Astrocyte (in vitro differentiated cells and primary cell): ENCODE measurements at regions not wholly inside any gene's neighbourhood (a gene's known extent, or its start where the extent isn't known, plus 50 kb on each side); places are given as distances from the start of the nearest gene placed in this dataset.

Experiments
- DNase-seq: peaks from one replicate; pipeline ENCODE4 v3.0.0-alpha.2; 2010; ENCODE audit warnings: low read depth
- FAIRE-seq: peaks from 2 replicates; lab custom pipeline; 2011; peaks lifted over from hg19 to GRCh38; lab: Jason Lieb, UNC
- H2AFZ ChIP-seq: 2 replicates; pipeline ENCODE4 v1.6.0; 2012; ENCODE audit warnings: low read depth, low read length, inconsistent platforms
- H3K27ac ChIP-seq: 2 replicates; pipeline ENCODE4 v1.5.1; 2011; ENCODE audit warnings: low read depth, low read length, inconsistent platforms
- H3K27me3 ChIP-seq: 2 replicates; pipeline ENCODE4 v1.6.0; 2011; ENCODE audit warnings: low read length, inconsistent platforms; ENCODE audit not compliant: insufficient read depth
- H3K36me3 ChIP-seq: 2 replicates; pipeline ENCODE4 v1.5.1; 2011; ENCODE audit warnings: low read length, inconsistent platforms; ENCODE audit not compliant: insufficient read depth
- H3K4me1 ChIP-seq: 2 replicates; pipeline ENCODE4 v1.5.1; 2011; ENCODE audit warnings: low read length, inconsistent platforms; ENCODE audit not compliant: insufficient read depth
- H3K4me2 ChIP-seq: 2 replicates; pipeline ENCODE4 v1.6.0; 2012; ENCODE audit warnings: low read length, inconsistent platforms
- H3K4me3 ChIP-seq: 2 replicates; pipeline ENCODE4 v1.5.1; 2011; ENCODE audit warnings: low read depth, mild to moderate bottlenecking, low read length, inconsistent platforms; ENCODE audit not compliant: insufficient read depth
- H3K79me2 ChIP-seq: 2 replicates; pipeline ENCODE4 v1.6.0; 2012; ENCODE audit warnings: mild to moderate bottlenecking, low read length, inconsistent platforms; ENCODE audit not compliant: insufficient read depth
- H3K9ac ChIP-seq: 2 replicates; pipeline ENCODE4 v1.6.0; 2012; ENCODE audit warnings: mild to moderate bottlenecking, low read length, inconsistent platforms
- H3K9me3 ChIP-seq: 2 replicates; pipeline ENCODE4 v1.5.1; 2012; ENCODE audit warnings: low read depth, mild to moderate bottlenecking, low read length, inconsistent platforms; ENCODE audit not compliant: insufficient read depth
- H4K20me1 ChIP-seq: 2 replicates; pipeline ENCODE4 v1.6.0; 2012; ENCODE audit warnings: low read length, inconsistent platforms; ENCODE audit not compliant: insufficient read depth
- H3K27ac Mint-ChIP-seq: one replicate; pipeline ENCODE4 v1.8.0; 2021; ENCODE audit warnings: mild to moderate bottlenecking, mixed read lengths; ENCODE audit not compliant: unreplicated experiment
- H3K27me3 Mint-ChIP-seq: one replicate; pipeline ENCODE4 v1.8.0; 2021; ENCODE audit warnings: low read depth, mixed read lengths; ENCODE audit not compliant: unreplicated experiment
- H3K36me3 Mint-ChIP-seq: one replicate; pipeline ENCODE4 v1.8.0; 2021; ENCODE audit warnings: low read depth, mixed read lengths; ENCODE audit not compliant: unreplicated experiment
- H3K4me1 Mint-ChIP-seq: one replicate; pipeline ENCODE4 v1.8.0; 2021; ENCODE audit warnings: low read depth, mixed read lengths; ENCODE audit not compliant: unreplicated experiment
- H3K4me3 Mint-ChIP-seq: one replicate; pipeline ENCODE4 v1.8.0; 2021; ENCODE audit warnings: mild to moderate bottlenecking, moderate library complexity, mixed read lengths; ENCODE audit not compliant: unreplicated experiment
- H3K9me3 Mint-ChIP-seq: one replicate; pipeline ENCODE4 v1.8.0; 2021; ENCODE audit warnings: mild to moderate bottlenecking, mixed read lengths; ENCODE audit not compliant: unreplicated experiment
- CTCF ChIP-seq: IDR thresholded peaks from 2 replicates; pipeline ENCODE4 v1.5.1; 2011; ENCODE audit warnings: low read depth, mild to moderate bottlenecking, inconsistent platforms, low read length, moderate library complexity; ENCODE audit not compliant: insufficient read depth
- EZH2 ChIP-seq: IDR thresholded peaks from 2 replicates; pipeline ENCODE4 v1.6.1; 2012; ENCODE audit warnings: mild to moderate bottlenecking, low read length, inconsistent platforms; ENCODE audit not compliant: insufficient read depth

GRCh38 chr20:6855104-6855503, 87.6 kb downstream of the BMP2 start:
- Mint-ChIP-seq H3K27me3 (no peaks in the 10 kb centered on the region), H3K27ac (no peak overlapping the region), H3K4me3 (no peak overlapping the region), H3K4me1 (no peaks in the 10 kb centered on the region), H3K36me3 (no peaks in the 10 kb centered on the region), H3K9me3 (no peaks in the 10 kb centered on the region)
- FAIRE-seq, result no peak
- H2AFZ ChIP-seq, result no peak overlapping the region
- no peak overlapping the region for H3K27ac ChIP-seq
- no peaks in the 10 kb centered on the region for H3K36me3 ChIP-seq
- H3K4me1 ChIP-seq, result no peaks in the 10 kb centered on the region
- no peaks in the 10 kb centered on the region for H4K20me1 ChIP-seq
- TF ChIP-seq EZH2, result no peak
- no peak for TF ChIP-seq CTCF
- H3K27me3 ChIP-seq, result no peaks in the 10 kb centered on the region
- no peak overlapping the region for H3K4me2 ChIP-seq
- H3K4me3 ChIP-seq, result no peak overlapping the region
- H3K79me2 ChIP-seq, result no peaks in the 10 kb centered on the region
- no peak for DNase-seq
- H3K9ac ChIP-seq, result no peak overlapping the region
- H3K9me3 ChIP-seq, result no peaks in the 10 kb centered on the region

GRCh38 chr20:6855796-6856195, 88.3 kb downstream of the BMP2 start:
- no peak overlapping the region for H3K4me2 ChIP-seq
- H3K27me3 Mint-ChIP-seq, result no peaks in the 10 kb centered on the region
- no peaks in the 10 kb centered on the region for H3K36me3 ChIP-seq
- no peaks in the 10 kb centered on the region for H3K9me3 Mint-ChIP-seq
- no peak overlapping the region for H3K4me3 ChIP-seq
- H3K4me1 Mint-ChIP-seq, result no peaks in the 10 kb centered on the region
- H3K27ac ChIP-seq, result no peak overlapping the region
- H3K36me3 Mint-ChIP-seq, result no peaks in the 10 kb centered on the region
- no peak overlapping the region for H3K4me3 Mint-ChIP-seq
- FAIRE-seq, result no peak
- H3K79me2 ChIP-seq, result no peaks in the 10 kb centered on the region
- no peak overlapping the region for H2AFZ ChIP-seq
- no peaks in the 10 kb centered on the region for H3K9me3 ChIP-seq
- no peak overlapping the region for H3K9ac ChIP-seq
- no peak for DNase-seq
- H3K4me1 ChIP-seq, result no peaks in the 10 kb centered on the region
- H3K27me3 ChIP-seq, result no peaks in the 10 kb centered on the region
- H4K20me1 ChIP-seq, result no peaks in the 10 kb centered on the region
- no peak for TF ChIP-seq CTCF
- no peak for TF ChIP-seq EZH2
- no peak overlapping the region for H3K27ac Mint-ChIP-seq

- TF ChIP-seq CTCF (no peak), EZH2 (no peak)
- no peak for FAIRE-seq
- Histone ChIP-seq H3K27me3 (no peaks in the 10 kb centered on the region), H3K4me3 (no peak overlapping the region), H3K9ac (no peak overlapping the region), H3K4me1 (no peaks in the 10 kb centered on the region), H3K4me2 (no peak overlapping the region), H3K36me3 (no peaks in the 10 kb centered on the region), H3K9me3 (no peaks in the 10 kb centered on the region), H2AFZ (no peak overlapping the region), H3K27ac (no peak overlapping the region), H4K20me1 (no peaks in the 10 kb centered on the region), H3K79me2 (no peaks in the 10 kb centered on the region)
- Mint-ChIP-seq H3K27me3 (no peaks in the 10 kb centered on the region), H3K27ac (no peak overlapping the region), H3K4me1 (no peaks in the 10 kb centered on the region), H3K4me3 (no peak overlapping the region), H3K9me3 (no peaks in the 10 kb centered on the region), H3K36me3 (no peaks in the 10 kb centered on the region)
- no peak for DNase-seq
Measured at GRCh38 chr20:6857927-6858326, 90.4 kb downstream of the BMP2 start.
